GM12878 (cell line): ENCODE measurements at regions not wholly inside any gene's neighbourhood (a gene's known extent, or its start where the extent isn't known, plus 50 kb on each side); places are given as distances from the start of the nearest gene placed in this dataset.

ENCODE experiments used
- ATAC-seq: fragments of 200-7000 bp; cut with Tn5 transposase; 3 replicates; pipeline ENCODE4 v1.9.1; 2020; ENCODE audit warnings: mild to moderate bottlenecking, moderate library complexity
- BruUV-seq: library from RNA; stranded (reverse); fragments of 400-500 nt; replicated peaks from 2 replicates; lab custom pipeline; 2021; lab: Mats Ljungman, UMichigan
- CTCF ChIA-PET: fragments of 300-600 bp; sonication (Branson Sonifier 250); formaldehyde crosslinking; extraction: SDS; loops from one replicate; lab custom pipeline; 2021; ENCODE audit warnings: inconsistent platforms; lab: Yijun Ruan, JAX
- POLR2A ChIA-PET: fragments of 350-600 bp; formaldehyde crosslinking; extraction: SDS; loops from one replicate; lab custom pipeline; 2021; ENCODE audit warnings: inconsistent platforms; lab: Charles Lee
- RAD21 ChIA-PET: fragments of 300-600 bp; sonication (Branson Sonifier 250); formaldehyde crosslinking; loops from one replicate; lab custom pipeline; 2023; ENCODE audit warnings: antibody characterized with exemption; ENCODE audit not compliant: unreplicated experiment; lab: Charles Lee
- SMC1A ChIA-PET: fragments of 300-600 bp; sonication (Branson Sonifier 250); formaldehyde crosslinking; loops from one replicate; lab custom pipeline; 2023; ENCODE audit not compliant: unreplicated experiment, uncharacterized antibody; lab: Charles Lee
- DNase-seq: peaks from one replicate; pipeline ENCODE4 v3.0.0-alpha.2; 2011; ENCODE audit warnings: low read depth, low spot score
- FAIRE-seq: peaks from 3 replicates; lab custom pipeline; 2011; peaks lifted over from hg19 to GRCh38; lab: Jason Lieb, UNC
- H2AFZ ChIP-seq: 2 replicates; pipeline ENCODE4 v1.6.0; 2011; ENCODE audit warnings: low read depth, low read length, control low read depth; ENCODE audit not compliant: control insufficient read depth
- H3K27ac ChIP-seq: 2 replicates; pipeline ENCODE4 v1.5.1; 2011; ENCODE audit warnings: control low read depth; ENCODE audit not compliant: control insufficient read depth, insufficient read depth
- H3K27me3 ChIP-seq, 2 experiments: replicated peaks in 1 of 2; 2 replicates each; pipeline versions ENCODE4 v1.6.0 to v1.6.1; 2011; ENCODE audit warnings: low read length in 1 of 2; ENCODE audit not compliant: control insufficient read depth in 2 of 2, insufficient read depth in 2 of 2
- H3K36me3 ChIP-seq, 2 experiments: 2 replicates each; pipeline ENCODE4 v1.5.1; 2011; ENCODE audit warnings: low read length in 1 of 2; ENCODE audit not compliant: control insufficient read depth in 2 of 2, insufficient read depth in 2 of 2
- H3K4me1 ChIP-seq: 2 replicates; pipeline ENCODE4 v1.6.1; 2011; ENCODE audit warnings: mild to moderate bottlenecking, low read length, moderate library complexity, mixed read lengths; ENCODE audit not compliant: control insufficient read depth, insufficient read depth
- H3K4me2 ChIP-seq: 2 replicates; pipeline ENCODE4 v1.6.0; 2011; ENCODE audit warnings: control low read depth; ENCODE audit not compliant: control insufficient read depth, insufficient read depth
- H3K4me3 ChIP-seq: fragments of 200-600 bp; sonication (generic); 2 replicates; pipeline ENCODE4 v1.5.1; 2016
- H3K79me2 ChIP-seq: 2 replicates; pipeline ENCODE4 v1.6.0; 2011; ENCODE audit warnings: low read length; ENCODE audit not compliant: control insufficient read depth, insufficient read depth
- H3K9ac ChIP-seq: 2 replicates; pipeline ENCODE4 v1.8.0; 2011; ENCODE audit warnings: low read length, control low read depth, mixed read lengths; ENCODE audit not compliant: control insufficient read depth, insufficient read depth
- H3K9me3 ChIP-seq: replicated peaks from 3 replicates; pipeline ENCODE4 v1.5.1; 2011; ENCODE audit warnings: mild to moderate bottlenecking, low read length; ENCODE audit not compliant: control insufficient read depth, insufficient read depth
- H4K20me1 ChIP-seq: 2 replicates; pipeline ENCODE4 v1.6.0; 2011; ENCODE audit not compliant: control insufficient read depth, insufficient read depth
- BRCA1 ChIP-seq: IDR thresholded peaks from 2 replicates; pipeline ENCODE4 v1.6.1; 2011; ENCODE audit warnings: low read depth, low read length, improper control_type of control experiment
- CTCF ChIP-seq, 3 experiments: IDR thresholded peaks in 2 of 3; conservative IDR thresholded peaks in 1 of 3; 2 replicates each; pipeline ENCODE4 v1.5.1; 2011; ENCODE audit warnings: low read depth in 3 of 3, low read length in 3 of 3, mild to moderate bottlenecking in 3 of 3, control low read depth in 2 of 3, moderate library complexity in 2 of 3, inconsistent platforms in 1 of 3, mixed read lengths in 1 of 3; ENCODE audit not compliant: control insufficient read depth in 2 of 3, insufficient read depth in 1 of 3; ENCODE audit errors: extremely low read depth in 1 of 3
- DPF2 ChIP-seq: fragments of 450-650 bp; IDR thresholded peaks from 2 replicates; pipeline ENCODE4 v1.6.1; 2017; ENCODE audit warnings: mild to moderate bottlenecking
- E2F8 ChIP-seq: fragments of 450-650 bp; IDR thresholded peaks from 2 replicates; pipeline ENCODE4 v1.6.1; 2018; ENCODE audit warnings: mild to moderate bottlenecking, low read depth, moderate library complexity; ENCODE audit not compliant: partially characterized antibody
- HDAC6 ChIP-seq: fragments of 200-600 bp; sonication (generic); IDR thresholded peaks from one replicate; pipeline ENCODE4 v1.8.0; 2017; ENCODE audit warnings: antibody characterized with exemption; ENCODE audit not compliant: unreplicated experiment
- MXI1 ChIP-seq: fragments of 150-350 bp; IDR thresholded peaks from 2 replicates; pipeline ENCODE4 v1.6.1; 2011; ENCODE audit warnings: low read depth, mild to moderate bottlenecking, inconsistent platforms, low read length, improper control_type of control experiment
- NR2C1 ChIP-seq: fragments of 450-650 bp; IDR thresholded peaks from 2 replicates; pipeline ENCODE4 v1.6.1; 2017; ENCODE audit warnings: antibody characterized with exemption, mild to moderate bottlenecking, moderate library complexity
- PAX5 ChIP-seq: IDR thresholded peaks from 2 replicates; pipeline ENCODE4 v1.6.1; 2011; ENCODE audit warnings: low read depth, low read length, borderline replicate concordance
- RAD51 ChIP-seq: fragments of 450-650 bp; IDR thresholded peaks from 2 replicates; pipeline ENCODE4 v1.6.1; 2016; ENCODE audit warnings: moderate library complexity, mild to moderate bottlenecking, inconsistent platforms
- WGBS: methylation state at CpG from one replicate; pipeline ENCODE4 v1.1.6; 2016; ENCODE audit warnings: low lambda C conversion rate; ENCODE audit not compliant: insufficient replicate concordance, insufficient coverage; ENCODE audit errors: missing lambda C conversion rate; 5-methylcytosine and 5-hydroxymethylcytosine counted together
- in situ Hi-C: fragments of 300-500 bp; cut with MboI; formaldehyde crosslinking; loops from 9 replicates; pipeline ENCODE4 v1.14.3; 2018; ENCODE audit warnings: mixed read lengths
- intact Hi-C: fragments of 100-400 bp; cut with micrococcal nuclease; formaldehyde crosslinking; loops from one replicate; pipeline ENCODE4 v1.14.2; 2022; ENCODE audit not compliant: unreplicated experiment

GRCh38 chr2:172259827-172260226 lies 157.1 kb upstream of the DLX2 start:
- H3K36me3 ChIP-seq = no peaks in the 10 kb centered on the region
- CTCF ChIA-PET = no interaction called here
- SMC1A ChIA-PET = no interaction called here
- no peak for FAIRE-seq
- H3K27ac ChIP-seq = no peak overlapping the region
- peaks cover 0 to 3% of the 10 kb centered on the region in 2 experiments; a peak in 1 of 4 replicates for H3K27me3 ChIP-seq
- POLR2A ChIA-PET = no interaction called here
- ATAC-seq = no peak
- in situ Hi-C loops = no loop called here
- no peak overlapping the region for H3K4me3 ChIP-seq
- no peak for DNase-seq
- no peaks in the 10 kb centered on the region for H3K79me2 ChIP-seq
- H3K9ac ChIP-seq = no peak overlapping the region
- no TSS peak for BruUV-seq
- RAD21 ChIA-PET = no interaction called here
- H3K4me1 ChIP-seq = no peaks in the 10 kb centered on the region
- TF ChIP-seq MXI1 (no peak), DPF2 (no peak), NR2C1 (no peak), RAD51 (no peak), PAX5 (no peak), E2F8 (no peak), BRCA1 (no peak), CTCF (IDR thresholded peaks at IDR 0.05 in 2 of 3, conservative IDR thresholded peaks at IDR 0.05 in 1 of 3; ENCODE audit: control insufficient read depth in 2 of 3, extremely low read depth in 1 of 3, insufficient read depth in 1 of 3, low read depth in 3 of 3, low read length in 3 of 3) (no peak), HDAC6 (no peak)
- intact Hi-C loops = no loop called here
- 31% methylated on average over 4 of the region's 4 CpGs for WGBS
- no peaks in the 10 kb centered on the region for H3K9me3 ChIP-seq
- no peak overlapping the region for H2AFZ ChIP-seq
- H3K4me2 ChIP-seq = no peak overlapping the region
- no peaks in the 10 kb centered on the region for H4K20me1 ChIP-seq
